ENCODE measurements at regions not wholly inside any gene's neighbourhood (a gene's known extent, or its start where the extent isn't known, plus 50 kb on each side); places are given as distances from the start of the nearest gene placed in this dataset.

- DNase-seq (ENCODE audit: low spot score) = peak; percentile 48
Measured at GRCh38 chr3:30356866-30357753, 249.3 kb upstream of the TGFBR2 start.

- no peak for DNase-seq (ENCODE audit: low spot score)
Measured at GRCh38 chr3:30357897-30358296, 248.5 kb upstream of the TGFBR2 start.

- DNase-seq (ENCODE audit: low spot score) = no peak
Measured at GRCh38 chr3:30358871-30359270, 247.5 kb upstream of the TGFBR2 start.

GRCh38 chr3:30368978-30369377 lies 237.4 kb upstream of the TGFBR2 start:
- DNase-seq (ENCODE audit: low spot score) = no peak

- DNase-seq (ENCODE audit: low spot score) = no peak
Measured at GRCh38 chr3:30370681-30371271, 235.6 kb upstream of the TGFBR2 start.

- DNase-seq (ENCODE audit: low spot score) = no peak
Measured at GRCh38 chr3:30372837-30373236, 233.6 kb upstream of the TGFBR2 start.

- no peak for DNase-seq (ENCODE audit: low spot score)
Measured at GRCh38 chr3:30384546-30385072, 221.8 kb upstream of the TGFBR2 start.

GRCh38 chr3:30393079-30393478 lies 213.3 kb upstream of the TGFBR2 start:
- no peak for DNase-seq (ENCODE audit: low spot score)

- no peak for DNase-seq (ENCODE audit: low spot score)
Measured at GRCh38 chr3:30397030-30397429, 209.4 kb upstream of the TGFBR2 start.

GRCh38 chr3:30399394-30400181 lies 206.8 kb upstream of the TGFBR2 start:
- DNase-seq (ENCODE audit: low spot score) = no peak

GRCh38 chr3:30400926-30401325 lies 205.5 kb upstream of the TGFBR2 start:
- no peak for DNase-seq (ENCODE audit: low spot score)

GRCh38 chr3:30401971-30402370 lies 204.4 kb upstream of the TGFBR2 start:
- DNase-seq (ENCODE audit: low spot score) = no peak

GRCh38 chr3:30407651-30408050 lies 198.8 kb upstream of the TGFBR2 start:
- DNase-seq (ENCODE audit: low spot score) = no peak

GRCh38 chr3:30408105-30408557 lies 198.3 kb upstream of the TGFBR2 start:
- no peak for DNase-seq (ENCODE audit: low spot score)

- no peak for DNase-seq (ENCODE audit: low spot score)
Measured at GRCh38 chr3:30418443-30418842, 188.0 kb upstream of the TGFBR2 start.

- DNase-seq (ENCODE audit: low spot score) = no peak
Measured at GRCh38 chr3:30421266-30421665, 185.1 kb upstream of the TGFBR2 start.

- DNase-seq (ENCODE audit: low spot score) = no peak
Measured at GRCh38 chr3:30426293-30426993, 180.0 kb upstream of the TGFBR2 start.

- no peak for DNase-seq (ENCODE audit: low spot score)
Measured at GRCh38 chr3:30428251-30428650, 178.2 kb upstream of the TGFBR2 start.

GRCh38 chr3:30435861-30436331 lies 170.5 kb upstream of the TGFBR2 start:
- no peak for DNase-seq (ENCODE audit: low spot score)

- no peak for DNase-seq (ENCODE audit: low spot score)
Measured at GRCh38 chr3:30437171-30437601, 169.2 kb upstream of the TGFBR2 start.

- DNase-seq (ENCODE audit: low spot score) = no peak
Measured at GRCh38 chr3:30438126-30438525, 168.3 kb upstream of the TGFBR2 start.
